ENCODE measurements at regions not wholly inside any gene's neighbourhood (a gene's known extent, or its start where the extent isn't known, plus 50 kb on each side); places are given as distances from the start of the nearest gene placed in this dataset.

DNA sequence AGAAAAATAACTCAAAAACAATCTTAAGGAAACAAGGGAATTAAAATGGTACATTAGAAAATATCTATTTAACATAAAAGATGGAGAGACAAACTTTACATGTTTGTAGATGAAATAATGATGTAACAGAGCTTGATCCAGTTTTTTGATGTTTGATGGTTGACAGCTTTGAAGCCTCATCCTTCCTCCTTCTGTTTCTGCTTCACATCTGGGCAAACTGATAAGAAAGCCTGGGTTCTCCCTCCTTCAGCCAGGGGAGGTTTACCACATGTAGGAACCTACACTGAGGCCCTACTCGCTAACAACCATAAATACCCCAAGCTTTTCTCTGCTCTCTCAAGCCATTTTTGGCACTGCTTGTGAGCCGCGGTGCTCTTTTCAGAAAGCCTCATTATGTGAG lies 82.8 kb upstream of the ZNF32 start:
- Histone ChIP-seq H3F3A (ENCODE audit: insufficient read depth, low read length) (no peaks in the 10 kb centered on the region), H3K9me2 (replicated peaks; ENCODE audit: insufficient read depth, low read length) (no peaks in the 10 kb centered on the region), H3K27ac (ENCODE audit: low read length) (no peak overlapping the region), H3K27me3 (replicated peaks; ENCODE audit: insufficient read depth, low read length) (no peaks in the 10 kb centered on the region), H4K20me1 (ENCODE audit: insufficient read depth, low read length) (no peaks in the 10 kb centered on the region), H3K36me3 (replicated peaks; ENCODE audit: insufficient read depth, low read length) (no peaks in the 10 kb centered on the region), H3K9ac (ENCODE audit: low read length) (no peak overlapping the region), H3K4me2 (ENCODE audit: low read depth, low read length) (no peak overlapping the region), H3K4me3 (ENCODE audit: low read length) (no peak overlapping the region), H3K79me2 (ENCODE audit: low read length) (no peaks in the 10 kb centered on the region), H3K9me3 (replicated peaks; ENCODE audit: insufficient read depth, low read length) (no peaks in the 10 kb centered on the region), H3K4me1 (ENCODE audit: low read length) (no peaks in the 10 kb centered on the region), H2AFZ (ENCODE audit: low read length) (no peak overlapping the region)
- no peak for DNase-seq
- TF ChIP-seq, protein P1, sequence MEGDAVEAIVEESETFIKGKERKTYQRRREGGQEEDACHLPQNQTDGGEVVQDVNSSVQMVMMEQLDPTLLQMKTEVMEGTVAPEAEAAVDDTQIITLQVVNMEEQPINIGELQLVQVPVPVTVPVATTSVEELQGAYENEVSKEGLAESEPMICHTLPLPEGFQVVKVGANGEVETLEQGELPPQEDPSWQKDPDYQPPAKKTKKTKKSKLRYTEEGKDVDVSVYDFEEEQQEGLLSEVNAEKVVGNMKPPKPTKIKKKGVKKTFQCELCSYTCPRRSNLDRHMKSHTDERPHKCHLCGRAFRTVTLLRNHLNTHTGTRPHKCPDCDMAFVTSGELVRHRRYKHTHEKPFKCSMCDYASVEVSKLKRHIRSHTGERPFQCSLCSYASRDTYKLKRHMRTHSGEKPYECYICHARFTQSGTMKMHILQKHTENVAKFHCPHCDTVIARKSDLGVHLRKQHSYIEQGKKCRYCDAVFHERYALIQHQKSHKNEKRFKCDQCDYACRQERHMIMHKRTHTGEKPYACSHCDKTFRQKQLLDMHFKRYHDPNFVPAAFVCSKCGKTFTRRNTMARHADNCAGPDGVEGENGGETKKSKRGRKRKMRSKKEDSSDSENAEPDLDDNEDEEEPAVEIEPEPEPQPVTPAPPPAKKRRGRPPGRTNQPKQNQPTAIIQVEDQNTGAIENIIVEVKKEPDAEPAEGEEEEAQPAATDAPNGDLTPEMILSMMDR (IDR thresholded peaks at IDR 0.05; ENCODE audit: low read length) = no peak
- TF ChIP-seq EZH2 (optimal IDR thresholded peaks at IDR 0.05; ENCODE audit: low read depth, low read length) = no peak
- TF ChIP-seq EZH2phosphoT487 (IDR thresholded peaks at IDR 0.05; ENCODE audit: low read length) = no peak

- no peaks in the 10 kb centered on the region for H3K9me3 ChIP-seq (replicated peaks; ENCODE audit: insufficient read depth, low read length)
- H3K4me2 ChIP-seq (ENCODE audit: low read depth, low read length) = no peak overlapping the region
- H3K79me2 ChIP-seq (ENCODE audit: low read length) = no peaks in the 10 kb centered on the region
- DNase-seq = no peak
- no peak overlapping the region for H2AFZ ChIP-seq (ENCODE audit: low read length)
- H3K27me3 ChIP-seq (replicated peaks; ENCODE audit: insufficient read depth, low read length) = no peaks in the 10 kb centered on the region
- no peaks in the 10 kb centered on the region for H4K20me1 ChIP-seq (ENCODE audit: insufficient read depth, low read length)
- H3K9ac ChIP-seq (ENCODE audit: low read length) = no peak overlapping the region
- no peak for TF ChIP-seq EZH2phosphoT487 (IDR thresholded peaks at IDR 0.05; ENCODE audit: low read length)
- TF ChIP-seq, protein P1 (IDR thresholded peaks at IDR 0.05; ENCODE audit: low read length) = no peak
- TF ChIP-seq EZH2 (optimal IDR thresholded peaks at IDR 0.05; ENCODE audit: low read depth, low read length) = no peak
- no peaks in the 10 kb centered on the region for H3F3A ChIP-seq (ENCODE audit: insufficient read depth, low read length)
- H3K4me3 ChIP-seq (ENCODE audit: low read length) = no peak overlapping the region
- H3K36me3 ChIP-seq (replicated peaks; ENCODE audit: insufficient read depth, low read length) = no peaks in the 10 kb centered on the region
- H3K4me1 ChIP-seq (ENCODE audit: low read length) = no peaks in the 10 kb centered on the region
- no peaks in the 10 kb centered on the region for H3K9me2 ChIP-seq (replicated peaks; ENCODE audit: insufficient read depth, low read length)
- no peak overlapping the region for H3K27ac ChIP-seq (ENCODE audit: low read length)
Measured at GRCh38 chr10:43728425-43728824, 79.7 kb upstream of the ZNF32 start.

GRCh38 chr10:43727935-43728334 lies 79.3 kb upstream of the ZNF32 start:
- Histone ChIP-seq H3K27ac (ENCODE audit: low read length) (no peak overlapping the region), H3K9me3 (replicated peaks; ENCODE audit: insufficient read depth, low read length) (no peaks in the 10 kb centered on the region), H3K4me1 (ENCODE audit: low read length) (no peaks in the 10 kb centered on the region), H4K20me1 (ENCODE audit: insufficient read depth, low read length) (no peaks in the 10 kb centered on the region), H2AFZ (ENCODE audit: low read length) (no peak overlapping the region), H3K27me3 (replicated peaks; ENCODE audit: insufficient read depth, low read length) (no peaks in the 10 kb centered on the region), H3K9ac (ENCODE audit: low read length) (no peak overlapping the region), H3K36me3 (replicated peaks; ENCODE audit: insufficient read depth, low read length) (no peaks in the 10 kb centered on the region), H3K4me3 (ENCODE audit: low read length) (no peak overlapping the region), H3K9me2 (replicated peaks; ENCODE audit: insufficient read depth, low read length) (no peaks in the 10 kb centered on the region), H3K79me2 (ENCODE audit: low read length) (no peaks in the 10 kb centered on the region), H3F3A (ENCODE audit: insufficient read depth, low read length) (no peaks in the 10 kb centered on the region), H3K4me2 (ENCODE audit: low read depth, low read length) (no peak overlapping the region)
- DNase-seq = no peak
- TF ChIP-seq, protein P1 (IDR thresholded peaks at IDR 0.05; ENCODE audit: low read length) = no peak
- TF ChIP-seq EZH2phosphoT487 (IDR thresholded peaks at IDR 0.05; ENCODE audit: low read length) (no peak), EZH2 (optimal IDR thresholded peaks at IDR 0.05; ENCODE audit: low read depth, low read length) (no peak)
